ENCODE measurements at regions not wholly inside any gene's neighbourhood (a gene's known extent, or its start where the extent isn't known, plus 50 kb on each side); places are given as distances from the start of the nearest gene placed in this dataset.

DNA sequence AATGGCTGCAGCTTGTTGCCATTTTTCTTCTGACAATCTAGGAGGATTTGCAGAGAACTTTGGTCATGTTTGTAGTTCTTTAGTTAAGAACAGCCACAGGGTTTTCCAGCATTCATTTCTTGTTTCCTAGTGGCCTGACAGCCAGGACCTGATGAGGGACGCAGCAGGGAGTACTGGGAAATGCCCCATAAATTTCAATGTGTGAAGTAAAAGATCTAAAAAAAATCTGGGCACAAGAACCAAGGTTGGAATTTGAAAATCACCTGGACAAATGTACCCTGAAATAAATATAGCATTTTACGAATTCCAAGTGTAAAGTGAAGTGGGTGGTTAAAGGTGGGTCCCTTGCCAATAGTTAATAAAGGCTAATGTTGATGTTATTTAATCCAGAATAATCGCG, 195.0 kb downstream of the ZIC1 start:
- no peak for DNase-seq

DNA sequence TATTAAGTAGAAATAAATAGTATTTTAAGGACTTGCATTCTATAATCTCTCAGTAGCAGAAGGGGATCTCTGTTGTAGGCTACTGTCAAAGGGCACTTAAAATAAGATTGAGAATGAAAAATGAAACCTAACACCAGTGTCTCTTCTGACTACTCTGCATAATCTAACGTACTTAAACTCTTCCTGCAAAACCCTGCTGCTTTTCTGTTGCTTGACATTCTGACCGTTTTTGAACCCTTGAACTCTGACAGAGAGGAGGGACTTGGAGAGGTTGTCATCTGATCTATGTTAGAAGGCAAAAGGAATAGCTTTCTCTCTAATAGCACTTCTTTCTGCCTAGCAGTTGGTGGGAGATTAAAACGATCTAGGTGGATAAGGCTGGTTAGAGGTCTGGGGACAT, 204.6 kb downstream of the ZIC1 start:
- no peak for DNase-seq

DNA sequence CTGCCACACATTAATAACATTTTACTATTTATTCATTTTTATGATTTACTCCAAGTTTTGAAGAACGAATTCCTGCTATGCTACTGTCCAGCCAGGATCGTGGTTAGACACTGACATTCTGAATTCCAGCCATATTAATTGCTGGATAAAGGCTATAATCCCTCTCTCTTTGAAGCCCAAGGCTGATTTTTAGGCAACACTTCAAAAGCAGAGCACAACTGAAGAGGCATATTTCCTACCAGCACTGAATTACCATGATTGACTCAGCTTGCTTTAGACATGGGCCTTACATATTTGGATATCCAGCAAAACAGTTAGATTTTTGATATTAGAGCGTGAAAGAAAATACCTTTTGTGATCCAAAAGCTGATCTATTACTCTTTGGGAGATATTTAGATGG, 205.0 kb downstream of the ZIC1 start:
- DNase-seq = no peak

DNA sequence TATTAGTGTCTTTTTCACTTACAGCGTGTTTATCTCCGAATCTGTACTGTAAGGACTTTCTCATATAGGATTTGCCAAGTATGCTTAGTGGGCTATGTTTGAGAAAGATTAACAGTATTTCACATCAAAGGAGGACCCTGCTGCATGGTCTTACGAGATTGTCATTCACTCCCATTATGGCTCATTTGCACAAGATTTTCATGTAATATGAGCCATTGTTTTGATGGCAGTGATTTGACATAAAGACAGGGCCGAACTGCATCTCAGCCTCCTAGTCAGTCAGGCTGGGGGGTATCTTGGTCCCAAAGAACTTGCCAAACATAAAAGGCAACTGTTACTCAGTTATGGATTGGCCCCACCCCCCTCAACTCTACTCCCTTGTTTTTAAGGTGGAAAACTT, 205.9 kb downstream of the ZIC1 start:
- DNase-seq = no peak

DNA sequence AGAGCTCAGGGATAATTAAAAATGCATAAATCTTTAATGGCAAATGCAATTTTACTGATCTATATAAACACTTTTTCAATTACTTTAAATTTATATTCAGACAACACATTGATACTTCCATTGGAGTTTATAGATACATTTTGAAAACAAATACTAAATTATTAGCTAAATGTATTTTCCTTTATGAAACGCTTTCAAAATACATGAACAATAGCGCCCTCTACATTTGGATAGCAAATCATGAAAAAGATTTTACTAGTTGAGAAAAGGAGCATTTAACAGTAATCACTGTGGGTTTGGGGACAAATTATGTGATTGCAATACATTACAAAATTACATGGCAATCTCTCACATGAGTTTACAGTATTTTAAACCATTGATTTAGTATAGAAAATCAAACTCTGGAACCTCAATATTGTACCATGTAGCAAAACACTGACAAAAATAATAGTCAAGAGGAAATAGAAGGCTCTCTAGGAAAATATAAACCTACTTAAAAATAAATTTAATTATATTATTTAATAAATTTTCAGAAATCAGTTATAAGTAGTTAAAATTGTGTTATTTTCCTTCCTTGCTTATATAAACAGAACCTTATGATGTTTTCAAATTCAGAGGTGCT, 207.9 kb downstream of the ZIC1 start:
- peak; percentile 42 for DNase-seq

DNA sequence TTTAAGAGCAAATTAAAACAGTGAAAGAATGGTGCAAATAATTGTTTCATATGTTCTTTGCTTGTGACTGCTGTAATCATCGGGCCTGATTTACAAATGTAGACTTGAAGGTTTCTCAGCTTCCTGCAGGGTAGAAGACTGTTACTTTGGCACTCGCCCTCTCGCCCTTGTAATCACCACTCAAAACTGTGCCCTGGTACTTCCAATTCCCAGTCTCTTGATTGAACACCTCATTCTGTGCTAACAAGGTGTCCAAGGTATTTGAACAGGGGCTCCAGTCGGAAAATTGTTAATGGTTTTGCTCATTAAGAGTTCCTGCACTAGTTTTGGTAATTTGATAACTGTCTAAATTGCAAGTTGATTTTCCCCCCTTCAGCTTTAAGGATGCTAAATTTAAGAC, 209.5 kb downstream of the ZIC1 start:
- no peak for DNase-seq

DNA sequence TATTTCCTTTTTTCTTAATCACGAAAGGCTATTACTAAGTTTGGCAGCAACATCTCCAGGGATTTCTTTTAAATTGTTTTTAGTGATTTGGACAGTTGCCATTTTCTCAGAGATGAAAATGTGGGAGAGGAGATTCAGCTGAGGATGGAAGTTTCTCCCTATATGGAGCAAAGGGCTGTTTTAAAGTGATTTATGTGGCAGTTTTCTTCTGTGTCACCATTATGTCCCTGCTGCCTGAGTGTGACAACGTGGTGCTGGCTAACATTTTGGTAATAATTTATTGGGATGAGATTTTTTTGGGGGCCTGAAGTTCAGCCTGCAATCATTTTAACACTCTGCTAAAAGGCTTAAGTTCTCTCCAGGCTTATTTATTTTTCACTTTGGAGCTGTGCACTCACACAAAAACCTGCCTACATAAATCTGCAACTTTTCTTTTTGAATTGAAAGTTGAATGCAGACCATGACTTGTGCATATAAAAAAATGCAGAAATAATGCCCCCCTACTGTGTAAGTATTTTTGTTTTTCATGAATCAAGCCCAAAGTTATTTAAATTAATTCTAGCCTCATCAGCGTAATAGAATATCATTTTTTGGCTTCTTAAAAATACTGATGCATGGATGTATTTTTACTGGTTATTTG, 210.9 kb downstream of the ZIC1 start:
- DNase-seq = no peak

DNA sequence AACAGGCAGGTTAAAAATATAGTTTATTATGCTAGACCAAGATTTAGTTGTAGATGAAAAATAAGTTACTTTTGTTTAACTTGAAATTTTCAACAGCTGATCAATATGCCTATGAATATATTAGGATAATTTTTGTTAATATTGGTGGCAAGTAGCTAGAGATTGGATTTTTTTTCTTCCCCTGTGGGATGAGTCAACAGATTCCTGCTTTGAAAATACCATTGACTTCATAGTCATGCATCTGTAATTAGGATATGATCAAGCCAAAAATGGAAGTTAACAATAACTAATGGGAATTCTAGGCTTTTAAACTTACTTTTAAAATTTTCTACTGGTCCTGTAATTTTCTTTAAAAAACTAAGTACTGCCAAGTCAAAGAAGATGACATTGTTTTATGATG, 211.7 kb downstream of the ZIC1 start:
- no peak for DNase-seq

DNA sequence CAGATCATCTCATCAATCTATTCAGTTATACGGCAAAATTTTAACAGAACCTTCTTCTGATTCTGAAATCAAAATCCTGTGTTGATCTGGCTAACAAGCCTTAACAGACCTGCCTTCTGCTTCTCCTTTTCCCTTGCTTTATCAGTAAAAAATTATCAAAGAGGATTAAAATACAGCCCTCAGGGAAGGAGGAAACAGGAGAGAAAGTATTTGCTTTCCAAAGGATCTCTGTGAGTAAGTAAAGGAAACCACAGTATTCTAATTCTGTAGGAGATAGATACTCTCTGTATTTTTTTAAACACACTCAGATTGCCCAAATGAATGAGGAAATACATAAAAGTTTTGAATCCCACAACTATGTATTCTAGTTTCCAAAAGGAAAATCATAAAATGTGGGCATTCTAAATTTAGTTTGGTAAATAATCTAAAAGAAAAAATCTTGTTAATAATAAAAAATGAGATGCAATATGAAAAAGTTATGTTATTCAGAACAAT, 221.8 kb downstream of the ZIC1 start:
- no peak for DNase-seq

DNA sequence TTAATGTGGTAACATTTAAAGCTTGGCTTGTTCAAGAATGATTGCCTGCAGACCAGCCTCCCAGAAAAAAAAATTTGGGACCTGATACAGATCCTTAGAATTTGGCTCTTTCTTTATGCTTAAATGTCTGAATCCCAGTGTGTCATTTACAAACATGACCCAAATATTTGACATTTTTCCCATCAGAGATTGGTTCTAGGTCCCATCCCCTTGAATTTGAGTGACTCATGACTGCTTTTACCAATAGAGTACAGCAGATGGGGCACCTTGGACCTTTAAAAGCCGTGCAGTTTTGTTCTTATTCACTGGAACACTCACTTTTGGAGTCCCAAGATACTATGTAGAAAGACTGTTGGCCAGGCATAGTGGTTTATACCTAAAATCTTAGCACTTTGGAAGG, 231.6 kb downstream of the ZIC1 start:
- no peak for DNase-seq

DNA sequence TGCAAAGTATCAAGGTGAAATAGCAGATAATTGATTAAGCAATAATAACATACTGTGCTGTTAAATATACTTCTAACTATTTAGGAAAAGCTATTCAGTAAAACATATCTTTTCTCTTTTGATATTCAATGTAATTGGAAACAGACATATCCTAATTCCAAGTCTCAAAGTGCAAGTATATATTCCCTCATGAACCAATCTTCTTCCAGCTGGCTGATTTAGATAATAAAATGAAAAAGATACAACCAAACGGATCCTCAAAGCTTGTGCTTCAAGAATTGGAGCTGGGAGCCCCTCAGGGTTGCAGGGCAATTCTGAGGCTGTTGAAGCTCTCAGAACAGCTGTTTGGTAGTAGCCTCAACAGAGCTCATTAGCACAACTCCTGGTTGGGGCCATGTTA, 236.6 kb downstream of the ZIC1 start:
- DNase-seq = no peak

DNA sequence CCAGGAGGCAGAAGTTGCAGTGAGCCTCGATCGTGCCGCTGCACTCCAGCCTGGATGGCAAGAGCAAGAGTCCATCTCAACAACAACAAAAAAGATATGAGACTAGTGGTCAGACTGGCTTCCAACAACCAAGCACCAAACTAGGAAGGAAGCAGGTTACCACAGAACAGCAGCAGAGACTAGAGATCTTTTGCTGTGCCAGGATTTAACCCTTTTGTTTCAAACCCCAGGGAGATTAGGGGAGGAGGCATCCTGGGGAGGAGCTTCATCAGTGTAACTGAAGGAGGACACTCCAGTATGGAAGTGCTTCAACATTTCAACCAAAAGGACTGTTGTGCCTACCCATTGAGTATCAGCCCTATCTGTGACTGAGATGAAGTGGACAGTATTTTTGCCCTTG, 240.3 kb downstream of the ZIC1 start:
- no peak for DNase-seq

DNA sequence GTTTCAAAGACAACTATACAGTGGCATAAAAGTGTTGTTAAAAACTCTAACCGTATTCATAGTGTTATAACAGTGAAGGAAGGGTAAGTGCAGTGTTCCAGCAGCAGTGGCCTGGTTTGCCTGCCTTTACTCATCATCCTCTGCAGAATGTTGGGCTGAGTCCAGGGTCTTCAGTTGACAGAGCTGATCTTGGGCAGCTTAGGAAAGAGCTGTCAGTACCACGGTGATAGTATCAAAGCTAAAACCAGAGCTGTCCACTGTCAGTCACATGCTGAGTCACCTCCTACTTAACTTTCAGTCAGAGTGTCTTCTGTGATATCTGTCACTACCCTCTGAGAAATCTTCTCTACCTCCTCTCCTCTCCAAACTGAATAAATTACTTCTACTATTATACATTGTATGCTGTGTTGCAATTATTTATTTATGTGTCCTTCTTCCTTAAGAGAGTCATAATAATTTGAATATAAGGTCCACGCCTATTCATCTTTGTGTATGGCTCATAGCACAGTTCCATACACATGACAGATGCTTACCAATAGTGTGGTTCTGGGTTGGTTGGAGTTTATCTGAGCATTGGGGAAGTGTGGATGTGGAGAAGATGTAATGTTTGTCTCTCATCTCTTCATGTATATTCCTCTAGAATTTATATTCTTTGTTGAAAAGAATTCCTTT, 242.1 kb downstream of the ZIC1 start:
- DNase-seq = no peak

DNA sequence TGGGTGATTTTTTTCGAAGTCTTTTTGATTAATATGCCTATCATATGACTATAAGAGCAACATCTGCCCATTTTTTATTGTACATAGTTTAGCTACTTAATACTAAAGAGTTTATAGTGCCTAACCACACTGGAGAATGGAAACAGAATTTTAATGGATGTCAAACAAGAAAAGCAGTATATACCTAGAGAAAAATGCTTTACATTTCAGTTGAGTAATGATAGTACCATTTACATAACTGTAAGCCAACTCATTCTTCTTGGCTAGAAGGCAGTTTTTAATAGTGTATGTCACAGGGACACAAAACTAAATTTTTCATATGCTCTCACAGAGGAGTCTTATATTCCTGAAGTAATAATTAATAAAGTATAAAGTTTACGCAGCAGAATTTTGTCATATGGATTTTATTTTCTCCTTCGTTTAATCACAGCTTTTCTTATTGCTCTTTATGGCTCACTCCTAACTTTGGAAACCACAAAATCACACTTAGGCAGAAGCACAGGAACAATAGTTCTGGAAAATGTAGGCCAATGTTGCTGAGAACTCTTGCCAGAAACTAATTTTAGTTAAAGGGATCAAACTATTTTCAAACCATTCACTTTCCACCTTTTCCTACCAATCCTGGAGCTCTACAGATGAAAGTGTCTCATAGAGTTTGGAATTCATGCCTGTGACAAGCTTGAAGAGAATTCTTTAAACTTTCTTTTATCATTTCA, 243.6 kb downstream of the ZIC1 start:
- DNase-seq = no peak

DNA sequence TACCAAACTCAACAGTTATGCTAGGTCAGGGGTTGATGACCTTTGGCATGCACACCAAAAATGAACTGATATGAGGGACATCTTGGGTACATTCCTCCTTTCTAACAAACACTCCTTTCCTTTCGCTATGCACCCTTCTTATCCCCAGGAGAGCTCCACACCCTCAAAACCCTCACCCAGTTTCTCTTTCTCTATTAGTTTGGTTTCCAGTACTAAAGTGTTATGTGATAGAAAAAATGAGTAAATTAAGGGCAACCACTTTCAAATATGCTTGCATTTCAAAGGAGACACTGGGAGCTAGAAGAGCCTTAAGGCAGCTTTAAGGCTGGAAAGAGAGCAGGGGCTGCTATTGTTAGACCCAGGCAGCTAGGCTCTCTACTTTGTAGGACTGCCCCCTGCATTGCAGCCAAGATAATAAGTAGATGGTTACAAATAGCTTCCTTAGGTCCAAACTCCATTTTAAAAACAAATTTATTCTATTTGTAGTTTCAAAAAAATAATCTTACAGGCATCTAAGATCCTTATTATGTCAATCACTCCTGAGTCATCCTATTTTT, 244.3 kb downstream of the ZIC1 start:
- no peak for DNase-seq

DNA sequence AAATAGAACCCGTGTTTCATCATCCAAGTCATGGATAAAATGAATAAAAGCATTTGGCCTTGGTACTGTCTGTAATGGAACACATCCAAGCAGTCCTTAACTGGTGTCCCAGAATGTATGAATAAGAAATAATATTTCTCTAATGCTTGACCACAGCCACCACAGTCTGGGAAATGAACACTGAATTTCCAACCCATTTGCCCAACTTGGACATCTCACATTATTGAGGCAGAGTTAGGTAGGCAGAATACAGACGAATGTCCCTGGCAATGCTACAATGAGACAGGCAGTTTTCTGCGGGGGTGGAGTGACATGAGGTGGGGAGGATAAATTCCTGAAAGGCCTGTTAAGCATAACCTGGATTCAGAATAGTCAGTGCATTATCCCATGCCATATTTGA, 245.7 kb downstream of the ZIC1 start:
- DNase-seq = no peak

DNA sequence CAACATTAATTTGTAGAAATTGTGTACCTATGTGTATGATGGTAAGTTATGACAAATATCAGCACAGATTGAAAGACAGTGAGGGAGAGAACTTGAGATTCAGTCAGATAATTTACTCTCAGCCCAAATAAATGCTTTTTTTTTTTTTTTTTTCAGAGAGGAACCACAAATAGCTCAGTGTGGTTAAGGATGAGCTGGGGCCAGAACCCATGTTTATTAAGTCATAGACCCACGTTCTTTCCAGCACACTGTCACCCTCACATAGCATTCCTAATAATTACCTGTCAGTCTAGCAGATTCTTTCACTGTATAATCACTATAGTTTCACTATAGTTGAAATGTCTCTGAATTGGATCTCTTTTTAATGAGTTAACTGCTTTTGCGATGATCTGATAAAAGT, 246.1 kb downstream of the ZIC1 start:
- no peak for DNase-seq

DNA sequence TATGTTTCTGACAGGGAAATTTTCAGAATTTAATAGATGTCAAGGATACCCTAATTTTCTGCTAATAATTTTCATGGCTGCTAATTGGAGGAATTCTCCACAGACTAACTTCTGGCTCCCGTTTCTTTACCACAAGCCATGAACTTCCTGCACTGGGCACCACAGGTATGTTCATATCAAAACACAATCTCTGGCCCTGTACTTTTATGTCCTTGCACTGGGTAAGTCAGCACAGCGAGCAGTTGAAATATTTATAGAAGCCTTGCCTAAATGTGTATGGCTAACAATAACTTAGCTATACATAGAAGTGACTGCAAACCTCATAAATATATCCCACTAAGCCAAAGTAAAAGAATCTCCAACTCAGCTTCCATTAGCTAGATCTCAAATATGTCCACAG, 246.9 kb downstream of the ZIC1 start:
- DNase-seq = no peak

DNA sequence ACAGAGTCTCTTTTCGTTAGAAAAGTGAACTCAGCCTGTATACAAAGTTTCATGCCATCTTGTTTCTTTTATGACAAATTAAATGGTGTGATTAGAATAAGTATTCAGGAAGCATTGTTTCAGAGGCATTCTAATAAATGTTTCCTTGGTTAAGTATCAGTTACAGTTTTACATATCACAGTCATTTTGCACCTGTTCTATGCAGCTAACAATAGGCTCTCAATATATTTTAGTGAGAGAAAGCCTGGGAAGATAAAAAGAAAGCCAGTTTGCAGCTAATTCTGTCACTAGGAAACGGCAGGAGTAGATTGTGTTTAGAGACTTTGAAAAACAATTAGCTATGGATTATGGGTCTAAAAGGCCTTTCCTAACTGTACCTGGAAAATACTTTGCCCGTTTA, 252.8 kb downstream of the ZIC1 start:
- DNase-seq = no peak

DNA sequence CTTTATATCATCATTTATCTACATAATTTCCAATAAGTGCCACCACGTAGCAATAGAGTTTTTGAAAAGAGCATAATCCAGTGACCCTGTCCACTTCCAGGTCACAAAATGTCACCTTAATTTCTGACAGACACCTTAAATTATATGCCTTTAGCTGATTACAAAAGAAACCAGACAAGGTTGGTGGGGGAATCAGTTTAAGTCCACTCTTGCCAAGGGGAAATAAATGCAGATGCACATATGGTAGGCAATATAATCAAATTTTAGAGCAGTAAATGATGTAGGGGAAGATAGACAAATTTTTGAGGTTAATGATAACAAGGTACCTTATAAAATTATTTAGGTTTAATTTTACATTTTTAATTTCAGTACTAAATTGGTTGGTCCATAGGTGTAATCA, 253.5 kb downstream of the ZIC1 start:
- no peak for DNase-seq

DNA sequence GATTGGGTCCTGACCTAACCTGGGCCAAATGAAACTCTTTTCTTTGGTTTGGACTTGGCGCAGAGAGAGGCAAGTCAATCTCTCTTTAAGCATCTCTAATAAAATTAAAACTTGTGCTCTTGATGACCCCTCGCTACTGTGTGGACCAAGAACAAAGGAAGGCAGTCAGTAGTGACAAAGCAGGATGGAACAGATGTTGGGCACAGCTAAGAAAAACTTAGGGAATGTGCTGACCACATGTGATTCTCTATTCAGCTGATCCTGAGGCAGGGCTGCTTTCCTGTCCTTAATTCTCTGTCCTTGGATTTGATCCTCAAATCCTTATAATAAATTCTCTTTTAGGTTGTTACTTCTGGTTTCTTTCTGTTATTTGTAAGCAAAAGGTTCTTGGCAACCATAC, 259.9 kb downstream of the ZIC1 start:
- no peak for DNase-seq

DNA sequence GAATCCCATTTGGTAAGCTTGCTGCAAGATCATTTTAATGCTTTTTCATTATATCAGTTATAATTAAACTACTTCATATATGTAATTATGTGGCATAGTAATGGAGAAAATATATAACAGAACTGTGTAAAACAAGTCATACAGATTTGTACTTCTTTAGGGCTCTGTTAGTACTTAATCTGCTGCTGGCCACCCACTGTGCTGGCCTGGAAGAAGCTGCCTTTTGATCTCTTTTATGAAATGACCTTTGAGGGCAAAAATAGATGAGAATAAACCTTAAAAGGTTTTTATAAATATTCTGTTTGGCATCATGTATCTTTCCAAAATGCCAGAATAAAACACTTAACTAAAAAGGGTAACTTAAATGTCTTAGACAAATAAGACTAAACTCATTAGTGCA, 262.9 kb downstream of the ZIC1 start:
- no peak for DNase-seq

DNA sequence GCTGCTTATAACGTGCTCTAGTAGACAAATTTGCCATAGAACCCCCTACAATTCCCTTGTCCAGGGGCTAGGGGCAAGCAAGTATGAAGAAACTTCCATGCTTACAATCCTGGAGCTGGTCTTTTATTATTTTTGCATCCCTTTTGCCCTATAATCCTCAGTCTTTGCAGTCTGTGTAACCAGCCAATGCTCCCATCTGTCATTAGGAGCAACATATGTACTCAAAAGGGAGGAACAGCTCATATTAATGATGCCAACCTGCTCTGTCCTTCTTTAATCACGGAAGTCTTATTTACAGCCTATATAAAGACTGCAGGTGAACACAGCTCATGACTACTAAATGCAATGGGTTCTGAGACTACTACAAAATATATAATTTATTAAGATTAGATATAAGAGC, 263.3 kb downstream of the ZIC1 start:
- DNase-seq = no peak

DNA sequence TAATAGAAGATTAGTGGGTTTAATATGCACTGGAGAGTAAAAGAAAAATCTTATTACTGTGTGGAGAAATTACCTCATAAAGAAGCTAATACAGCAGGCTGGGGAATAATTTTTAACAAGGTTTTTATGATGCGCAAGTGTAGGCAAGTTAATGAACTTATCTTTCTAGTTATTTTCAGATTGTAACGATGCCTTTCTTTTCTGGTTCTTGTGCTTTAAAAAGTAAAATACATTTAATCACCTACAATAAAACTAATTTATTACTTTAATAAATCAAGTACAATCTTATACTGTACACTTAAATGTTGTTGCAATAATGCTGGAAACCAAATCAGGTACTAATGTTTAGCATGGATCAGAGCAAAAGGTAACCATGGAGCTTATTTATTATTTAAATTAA, 266.6 kb downstream of the ZIC1 start:
- DNase-seq = no peak
